HepG2 (cell line): ENCODE measurements at regions not wholly inside any gene's neighbourhood (a gene's known extent, or its start where the extent isn't known, plus 50 kb on each side); places are given as distances from the start of the nearest gene placed in this dataset.

Source experiments
- ATAC-seq: fragments of 200-7000 bp; cut with Tn5 transposase; 3 replicates; pipeline ENCODE4 v1.9.1; 2020; ENCODE audit warnings: mild to moderate bottlenecking, moderate library complexity
- BruUV-seq: library from RNA; stranded (reverse); fragments of 400-500 nt; replicated peaks from 2 replicates; lab custom pipeline; 2021; lab: Mats Ljungman, UMichigan
- CTCF ChIA-PET: fragments of 300-600 bp; formaldehyde crosslinking; extraction: SDS; loops from one replicate; lab custom pipeline; 2021; ENCODE audit warnings: low total read pairs, inconsistent platforms, low intra/inter-chr PET ratio; lab: Yijun Ruan, JAX
- POLR2A ChIA-PET: fragments of 350-600 bp; sonication (Branson Sonifier 250); formaldehyde crosslinking; loops from one replicate; lab custom pipeline; 2020; ENCODE audit warnings: antibody characterized with exemption, inconsistent platforms; lab: Yijun Ruan, JAX
- DNase-seq: peaks from one replicate; pipeline ENCODE4 v3.0.0-alpha.2; 2015; ENCODE audit warnings: low spot score
- FAIRE-seq: peaks from 3 replicates; lab custom pipeline; 2011; peaks lifted over from hg19 to GRCh38; lab: Jason Lieb, UNC
- H2AFZ ChIP-seq: one replicate; pipeline ENCODE4 v1.6.1; 2011; ENCODE audit warnings: low read length, inconsistent platforms
- H3K27ac ChIP-seq: fragments of 300-600 bp; 3 replicates; pipeline ENCODE4 v1.8.0; 2011; ENCODE audit warnings: mixed run types, mild to moderate bottlenecking, mixed read lengths, low read length, inconsistent platforms; ENCODE audit not compliant: insufficient read depth; ENCODE audit errors: extremely low read length
- H3K27me3 ChIP-seq, 2 experiments: fragments of 200-600 bp in 1 of 2; 2 replicates in 1 of 2; 3 replicates in 1 of 2; pipeline versions ENCODE4 v1.6.0 to v1.8.0; 2011; ENCODE audit warnings: low read length in 2 of 2, mild to moderate bottlenecking in 2 of 2, moderate library complexity in 2 of 2, inconsistent platforms in 1 of 2; ENCODE audit not compliant: insufficient read depth in 2 of 2, control insufficient read depth in 1 of 2
- H3K36me3 ChIP-seq, 2 experiments: fragments of 200-600 bp in 1 of 2; replicated peaks in 1 of 2; 2 replicates in 1 of 2; 3 replicates in 1 of 2; pipeline versions ENCODE4 v1.5.1 to v1.8.0; 2011; ENCODE audit warnings: low read length in 2 of 2, inconsistent platforms in 1 of 2; ENCODE audit not compliant: insufficient read depth in 2 of 2, control insufficient read depth in 1 of 2
- H3K4me1 ChIP-seq: 2 replicates; pipeline ENCODE4 v1.5.1; 2012; ENCODE audit warnings: low read length, inconsistent platforms; ENCODE audit not compliant: insufficient read depth
- H3K4me2 ChIP-seq: 2 replicates; pipeline ENCODE4 v1.6.0; 2011; ENCODE audit warnings: low read depth, low read length, inconsistent platforms
- H3K4me3 ChIP-seq, 3 experiments: fragments of 200-600 bp in 1 of 3; sonication (generic), shearing (Covaris generic) in 1 of 3; replicated peaks in 1 of 3; 2 replicates each; pipeline ENCODE4 v1.5.1; 2011 to 2016; ENCODE audit warnings: low read length in 3 of 3, inconsistent platforms in 2 of 3, low read depth in 2 of 3, mild to moderate bottlenecking in 2 of 3, control low read depth in 1 of 3, mixed read lengths in 1 of 3; ENCODE audit not compliant: insufficient read depth in 1 of 3
- H3K79me2 ChIP-seq: one replicate; pipeline ENCODE4 v1.6.1; 2011; ENCODE audit warnings: low read length, inconsistent platforms; ENCODE audit not compliant: insufficient read depth
- H3K9ac ChIP-seq: 2 replicates; pipeline ENCODE4 v1.6.0; 2011; ENCODE audit warnings: mild to moderate bottlenecking, low read depth, low read length, inconsistent platforms; ENCODE audit not compliant: insufficient read depth
- H3K9me3 ChIP-seq: 2 replicates; pipeline ENCODE4 v1.5.1; 2012; ENCODE audit warnings: mild to moderate bottlenecking, low read length
- H4K20me1 ChIP-seq: 2 replicates; pipeline ENCODE4 v1.6.0; 2011; ENCODE audit warnings: inconsistent platforms, mild to moderate bottlenecking, low read length, moderate library complexity; ENCODE audit not compliant: insufficient read depth
- CAMTA2 ChIP-seq: sonication (generic); formaldehyde crosslinking; IDR thresholded peaks from 2 replicates; pipeline ENCODE4 v1.4.0; 2020; ENCODE audit warnings: mild to moderate bottlenecking, missing genetic modification reagents, borderline replicate concordance
- DDIT3 ChIP-seq: sonication (generic); formaldehyde crosslinking; IDR thresholded peaks from 2 replicates; pipeline ENCODE4 v1.4.0; 2020; ENCODE audit warnings: mild to moderate bottlenecking, missing genetic modification reagents
- ELF3 ChIP-seq: IDR thresholded peaks from 2 replicates; pipeline ENCODE4 v1.6.1; 2016; ENCODE audit warnings: missing genetic modification reagents, missing compliant biosample characterization
- GATAD2A ChIP-seq: IDR thresholded peaks from 2 replicates; pipeline ENCODE4 v1.6.1; 2016
- TRIM22 ChIP-seq: fragments of 450-650 bp; IDR thresholded peaks from 2 replicates; pipeline ENCODE4 v1.6.1; 2017
- ZNF256 ChIP-seq: sonication (generic); formaldehyde crosslinking; conservative IDR thresholded peaks from 2 replicates; pipeline ENCODE4 v1.4.0; 2020; ENCODE audit warnings: missing genetic modification reagents
- ZNF354B ChIP-seq: sonication (generic); formaldehyde crosslinking; IDR thresholded peaks from 2 replicates; pipeline ENCODE4 v1.8.0; 2022; ENCODE audit warnings: mild to moderate bottlenecking, missing genetic modification reagents
- ZNF530 ChIP-seq: sonication (generic); formaldehyde crosslinking; IDR thresholded peaks from 2 replicates; pipeline ENCODE4 v1.5.0; 2020; ENCODE audit warnings: low read depth, mild to moderate bottlenecking, missing genetic modification reagents
- ZNF563 ChIP-seq: sonication (generic); formaldehyde crosslinking; IDR thresholded peaks from 2 replicates; pipeline ENCODE4 v1.8.0; 2022; ENCODE audit warnings: mild to moderate bottlenecking, moderate library complexity, missing genetic modification reagents
- ZNF564 ChIP-seq: sonication (generic); formaldehyde crosslinking; IDR thresholded peaks from 2 replicates; pipeline ENCODE4 v1.8.1; 2023; ENCODE audit warnings: mild to moderate bottlenecking, missing genetic modification reagents
- ZNF616 ChIP-seq: sonication (generic); formaldehyde crosslinking; IDR thresholded peaks from 2 replicates; pipeline ENCODE4 v1.5.0; 2020; ENCODE audit warnings: low read depth, mild to moderate bottlenecking, missing genetic modification reagents
- ZNF713 ChIP-seq: sonication (generic); formaldehyde crosslinking; IDR thresholded peaks from 2 replicates; pipeline ENCODE4 v1.4.0; 2020; ENCODE audit warnings: mild to moderate bottlenecking, missing genetic modification reagents
- ZNF770 ChIP-seq: sonication (generic); formaldehyde crosslinking; IDR thresholded peaks from 2 replicates; pipeline ENCODE4 v1.5.0; 2020; ENCODE audit warnings: mild to moderate bottlenecking, missing genetic modification reagents
- ZNF816 ChIP-seq: sonication (generic); formaldehyde crosslinking; IDR thresholded peaks from 2 replicates; pipeline ENCODE4 v1.8.0; 2022; ENCODE audit warnings: missing genetic modification reagents, mild to moderate bottlenecking, borderline replicate concordance
- WGBS: methylation state at CpG from one replicate; pipeline ENCODE4 v1.1.6; 2017; ENCODE audit warnings: low lambda C conversion rate; 5-methylcytosine and 5-hydroxymethylcytosine counted together
- in situ Hi-C: cut with HindIII; loops from 2 replicates; pipeline ENCODE4 v1.10.0; 2017; ENCODE audit warnings: low pct_unique_long_range_greater_than_20kb; ENCODE audit not compliant: extremely low pct_ligation_motif_present
- intact Hi-C: fragments of 100-400 bp; cut with micrococcal nuclease; formaldehyde crosslinking; loops from one replicate; pipeline ENCODE4 v1.10.0; 2022; ENCODE audit not compliant: unreplicated experiment
- TF ChIP-seq, protein P1 (sequence below): sonication (generic); formaldehyde crosslinking; IDR thresholded peaks from 2 replicates; pipeline ENCODE4 v1.4.0; 2020; ENCODE audit warnings: missing genetic modification reagents
- TF ChIP-seq, protein P2 (sequence below): IDR thresholded peaks from 2 replicates; pipeline ENCODE4 v1.6.1; 2012; ENCODE audit warnings: inconsistent platforms

GRCh38 chr14:25944020-25944419 lies 653.8 kb downstream of the NOVA1 start:
- H3K4me2 ChIP-seq: no peak overlapping the region
- H3K27ac ChIP-seq: no peak overlapping the region
- peaks cover 87% of the 10 kb centered on the region for H3K9me3 ChIP-seq
- H3K27me3 ChIP-seq: no peaks in the 10 kb centered on the region
- ATAC-seq: no peak
- no peaks in the 10 kb centered on the region for H3K36me3 ChIP-seq
- no peaks in the 10 kb centered on the region for H4K20me1 ChIP-seq
- DNase-seq: no peak
- H3K4me3 ChIP-seq: no peak overlapping the region
- no TSS peak for BruUV-seq
- CTCF ChIA-PET: no interaction called here
- no peak for FAIRE-seq
- no peak overlapping the region for H2AFZ ChIP-seq
- TF ChIP-seq DDIT3 (CRISPR knock-in tag) (no peak), ELF3 (no peak), ZNF770 (CRISPR knock-in tag) (no peak), ZNF354B (CRISPR knock-in tag) (no peak), ZNF564 (CRISPR knock-in tag) (no peak), GATAD2A (no peak), CAMTA2 (no peak), ZNF256 (CRISPR knock-in tag) (no peak), ZNF530 (CRISPR knock-in tag) (no peak), TRIM22 (no peak), ZNF616 (no peak), ZNF713 (no peak), ZNF563 (no peak), ZNF816 (no peak)
- TF ChIP-seq, protein P1, sequence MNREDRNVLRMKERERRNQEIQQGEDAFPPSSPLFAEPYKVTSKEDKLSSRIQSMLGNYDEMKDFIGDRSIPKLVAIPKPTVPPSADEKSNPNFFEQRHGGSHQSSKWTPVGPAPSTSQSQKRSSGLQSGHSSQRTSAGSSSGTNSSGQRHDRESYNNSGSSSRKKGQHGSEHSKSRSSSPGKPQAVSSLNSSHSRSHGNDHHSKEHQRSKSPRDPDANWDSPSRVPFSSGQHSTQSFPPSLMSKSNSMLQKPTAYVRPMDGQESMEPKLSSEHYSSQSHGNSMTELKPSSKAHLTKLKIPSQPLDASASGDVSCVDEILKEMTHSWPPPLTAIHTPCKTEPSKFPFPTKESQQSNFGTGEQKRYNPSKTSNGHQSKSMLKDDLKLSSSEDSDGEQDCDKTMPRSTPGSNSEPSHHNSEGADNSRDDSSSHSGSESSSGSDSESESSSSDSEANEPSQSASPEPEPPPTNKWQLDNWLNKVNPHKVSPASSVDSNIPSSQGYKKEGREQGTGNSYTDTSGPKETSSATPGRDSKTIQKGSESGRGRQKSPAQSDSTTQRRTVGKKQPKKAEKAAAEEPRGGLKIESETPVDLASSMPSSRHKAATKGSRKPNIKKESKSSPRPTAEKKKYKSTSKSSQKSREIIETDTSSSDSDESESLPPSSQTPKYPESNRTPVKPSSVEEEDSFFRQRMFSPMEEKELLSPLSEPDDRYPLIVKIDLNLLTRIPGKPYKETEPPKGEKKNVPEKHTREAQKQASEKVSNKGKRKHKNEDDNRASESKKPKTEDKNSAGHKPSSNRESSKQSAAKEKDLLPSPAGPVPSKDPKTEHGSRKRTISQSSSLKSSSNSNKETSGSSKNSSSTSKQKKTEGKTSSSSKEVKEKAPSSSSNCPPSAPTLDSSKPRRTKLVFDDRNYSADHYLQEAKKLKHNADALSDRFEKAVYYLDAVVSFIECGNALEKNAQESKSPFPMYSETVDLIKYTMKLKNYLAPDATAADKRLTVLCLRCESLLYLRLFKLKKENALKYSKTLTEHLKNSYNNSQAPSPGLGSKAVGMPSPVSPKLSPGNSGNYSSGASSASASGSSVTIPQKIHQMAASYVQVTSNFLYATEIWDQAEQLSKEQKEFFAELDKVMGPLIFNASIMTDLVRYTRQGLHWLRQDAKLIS (CRISPR knock-in tag): no peak
- TF ChIP-seq, protein P2, sequence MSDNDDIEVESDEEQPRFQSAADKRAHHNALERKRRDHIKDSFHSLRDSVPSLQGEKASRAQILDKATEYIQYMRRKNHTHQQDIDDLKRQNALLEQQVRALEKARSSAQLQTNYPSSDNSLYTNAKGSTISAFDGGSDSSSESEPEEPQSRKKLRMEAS: no peak
- no peaks in the 10 kb centered on the region for H3K4me1 ChIP-seq
- intact Hi-C loops (no loop called here), in situ Hi-C loops (no loop called here)
- no peak overlapping the region for H3K9ac ChIP-seq
- WGBS: 2% methylated on average over 4 of the region's 4 CpGs
- POLR2A ChIA-PET: no interaction called here
- H3K79me2 ChIP-seq: no peaks in the 10 kb centered on the region
